Activated CD4-positive, alpha-beta T cell treated with anti-CD3 and anti-CD28 coated beads, Interleukin-2, amount 50 U/mL, for 16 hours (primary cell): ENCODE measurements at regions not wholly inside any gene's neighbourhood (a gene's known extent, or its start where the extent isn't known, plus 50 kb on each side); places are given as distances from the start of the nearest gene placed in this dataset.

Experiments used
- DNase-seq: peaks from one replicate; pipeline ENCODE4 v3.0.0-alpha.2; 2020

- no peak for DNase-seq
Observed at GRCh38 chr3:162021206-162021605, 524.6 kb downstream of the OTOL1 start.

DNA sequence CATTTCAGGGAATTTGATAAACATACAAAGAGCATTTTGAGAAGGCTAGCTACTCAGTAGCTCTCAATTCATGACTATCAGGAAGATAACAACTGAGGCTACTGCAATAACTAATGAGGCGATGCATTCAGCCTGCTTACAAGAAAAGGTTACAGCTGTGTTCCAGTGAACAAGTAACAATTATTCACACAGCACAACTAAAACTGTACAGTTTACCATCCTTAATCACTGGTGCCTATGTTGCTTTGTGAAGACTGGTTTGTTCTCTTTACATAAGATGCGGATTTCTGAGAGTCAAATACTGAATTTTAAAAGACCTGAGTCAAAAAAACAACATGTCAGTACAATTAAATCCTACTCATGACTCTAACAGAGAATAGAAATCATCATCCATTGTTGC is 526.3 kb downstream of the OTOL1 start:
- no peak for DNase-seq

DNA sequence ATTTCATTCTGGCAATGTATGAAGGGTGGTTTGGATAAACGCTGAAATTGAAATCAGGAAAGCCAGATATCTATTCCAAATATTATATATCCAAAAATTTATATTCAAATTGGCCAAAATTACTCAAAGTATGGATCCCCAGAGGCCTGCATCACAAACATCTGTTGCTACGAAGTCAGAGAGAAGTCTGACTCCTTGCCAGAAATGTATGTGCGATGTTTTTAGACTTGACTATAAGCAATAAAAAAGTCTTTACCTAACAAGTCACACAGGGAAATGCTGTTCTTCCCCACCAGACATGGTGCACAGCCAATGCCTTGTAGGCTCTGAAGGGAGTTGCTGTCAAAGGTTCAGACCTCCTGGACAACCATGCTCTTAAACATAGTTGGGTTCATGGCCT is 533.1 kb downstream of the OTOL1 start:
- DNase-seq: no peak

- DNase-seq: no peak
Observed at GRCh38 chr3:162034368-162034767, 537.8 kb downstream of the OTOL1 start.

DNA sequence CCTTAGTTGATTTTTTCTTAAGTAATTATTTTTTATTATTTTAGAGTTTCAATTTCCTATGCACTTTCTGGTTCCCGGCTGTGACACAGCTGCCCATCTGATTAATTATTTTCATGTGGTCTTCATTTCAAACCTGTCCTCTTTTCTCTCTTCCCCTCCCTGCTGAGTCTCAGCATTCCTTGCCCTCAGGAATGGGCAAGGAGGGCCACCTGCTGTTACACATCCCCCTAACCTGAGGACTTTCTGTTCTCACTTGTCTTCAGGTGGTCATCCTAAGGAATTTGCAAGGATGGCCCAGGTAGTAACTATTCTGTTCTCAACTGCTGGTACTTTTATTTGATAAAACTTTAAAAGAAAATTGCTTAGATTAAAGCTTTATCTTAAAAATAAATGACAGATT is 545.0 kb downstream of the OTOL1 start:
- no peak for DNase-seq

- no peak for DNase-seq
Observed at GRCh38 chr3:162052636-162053035, 556.0 kb downstream of the OTOL1 start.

DNA sequence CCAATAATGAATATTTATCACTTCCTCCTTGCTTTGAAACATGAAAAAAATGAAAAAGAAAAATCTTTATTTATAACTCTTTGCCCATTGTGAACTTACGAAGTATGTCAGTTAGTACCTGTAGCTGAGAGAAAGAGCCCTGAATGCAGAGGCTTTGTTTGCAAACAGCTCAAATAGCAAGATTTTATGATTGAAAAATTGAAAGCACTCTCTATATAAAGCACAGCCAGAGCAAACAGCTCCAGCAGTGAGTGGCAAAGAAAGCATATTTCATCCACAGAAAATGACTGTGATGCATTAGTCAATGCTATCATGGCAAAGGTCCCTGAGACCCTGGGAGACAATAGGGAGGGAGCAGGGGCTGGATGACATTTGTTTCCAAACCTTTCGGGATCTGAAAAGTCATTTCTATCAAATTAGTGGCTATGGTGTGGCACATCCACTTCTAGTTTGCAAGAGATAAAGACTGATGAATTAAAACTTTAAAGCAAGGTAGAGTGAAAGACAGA is 576.1 kb downstream of the OTOL1 start:
- DNase-seq: no peak

DNA sequence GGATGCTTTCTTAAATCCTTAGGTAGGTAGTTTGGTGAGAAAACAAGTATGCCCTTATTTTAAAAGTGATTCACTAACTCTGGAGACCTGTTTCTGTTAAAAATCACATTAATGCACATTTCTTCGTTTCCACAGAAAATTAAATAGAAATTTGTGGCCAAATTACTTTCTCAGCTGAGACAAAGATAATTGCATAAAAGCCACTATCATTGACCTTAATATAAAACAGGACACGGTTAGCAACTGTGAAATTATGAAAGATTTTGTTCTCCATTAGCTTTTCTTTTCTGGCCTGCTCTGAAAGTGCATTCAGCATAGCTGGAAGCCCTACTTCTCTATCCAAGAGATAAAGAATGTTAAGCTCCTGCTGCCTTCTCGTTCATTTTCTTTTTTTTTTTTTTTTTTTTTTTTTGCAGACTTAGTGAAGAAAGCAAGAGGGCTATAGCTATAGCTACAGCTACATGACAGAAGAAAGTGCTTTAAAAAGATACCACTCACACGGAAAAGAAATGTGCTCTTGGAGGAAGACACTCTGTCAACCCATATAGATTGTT is 576.9 kb downstream of the OTOL1 start:
- DNase-seq: no peak

DNA sequence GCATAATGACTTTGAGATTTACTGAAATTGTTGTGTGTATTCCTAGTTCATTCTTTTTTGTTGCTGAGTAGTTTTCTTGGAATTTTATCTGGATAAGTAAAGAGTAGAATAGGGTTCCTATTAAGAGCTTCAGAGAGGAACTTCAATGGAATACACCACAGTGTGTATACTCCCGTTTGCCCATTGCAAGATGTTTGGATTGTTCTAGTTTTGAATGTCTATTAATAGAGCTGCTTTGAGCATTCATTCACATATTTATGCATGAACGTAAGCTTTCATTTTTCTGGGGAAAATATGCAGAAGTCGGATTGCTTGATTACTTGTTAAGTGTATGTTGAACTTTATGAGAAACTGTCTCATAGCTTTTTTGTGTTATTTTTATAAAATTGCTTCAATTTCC is 580.5 kb downstream of the OTOL1 start:
- no peak for DNase-seq

DNA sequence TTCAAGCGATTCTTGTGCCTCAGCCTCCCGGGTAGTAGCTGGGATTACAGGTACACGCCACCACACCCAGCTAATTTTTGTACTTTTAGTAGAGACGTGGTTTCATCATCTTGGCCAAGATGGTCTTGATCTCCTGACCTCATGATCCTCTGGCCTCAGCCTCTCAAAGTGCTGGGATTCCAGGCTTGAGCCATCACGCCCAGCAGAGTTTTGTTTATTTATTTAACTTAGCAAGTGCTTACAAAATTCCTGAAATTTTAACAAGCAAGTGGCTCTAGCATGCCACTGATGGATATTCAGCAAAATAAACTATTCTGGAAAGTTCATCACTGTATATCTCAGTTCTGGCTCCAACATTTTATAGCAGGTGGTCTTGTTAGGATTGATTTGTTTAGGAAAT is 585.9 kb downstream of the OTOL1 start:
- DNase-seq: no peak

- DNase-seq: no peak
Observed at GRCh38 chr3:162087361-162087760, 590.8 kb downstream of the OTOL1 start.

GRCh38 chr3:162092751-162093150 is 596.1 kb downstream of the OTOL1 start:
- no peak for DNase-seq

- DNase-seq: no peak
Observed at GRCh38 chr3:162094301-162094700, 597.7 kb downstream of the OTOL1 start.

GRCh38 chr3:162096874-162097273 is 600.3 kb downstream of the OTOL1 start:
- no peak for DNase-seq

DNA sequence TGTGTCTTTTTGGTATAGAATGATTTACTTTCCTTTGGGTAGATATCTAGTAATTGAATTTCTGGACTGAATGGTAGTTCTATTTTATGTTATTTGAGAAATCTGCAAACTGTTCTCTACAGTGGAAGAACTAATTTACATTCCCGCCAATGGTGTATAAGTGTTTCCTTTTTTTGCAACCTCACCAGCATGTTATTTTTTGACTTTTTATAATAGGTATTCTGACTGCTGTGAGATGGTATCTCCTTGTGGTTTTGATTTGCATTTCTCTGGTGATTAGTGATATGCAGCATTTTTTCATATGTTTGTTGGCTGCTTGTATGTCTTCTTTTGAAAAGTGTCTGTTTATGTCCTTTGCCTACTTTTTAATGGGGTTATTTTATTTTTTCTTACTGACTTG is 607.2 kb downstream of the OTOL1 start:
- no peak for DNase-seq

GRCh38 chr3:162111861-162112260 is 615.3 kb downstream of the OTOL1 start:
- DNase-seq: no peak

GRCh38 chr3:162112719-162113118 is 616.1 kb downstream of the OTOL1 start:
- DNase-seq: no peak

DNA sequence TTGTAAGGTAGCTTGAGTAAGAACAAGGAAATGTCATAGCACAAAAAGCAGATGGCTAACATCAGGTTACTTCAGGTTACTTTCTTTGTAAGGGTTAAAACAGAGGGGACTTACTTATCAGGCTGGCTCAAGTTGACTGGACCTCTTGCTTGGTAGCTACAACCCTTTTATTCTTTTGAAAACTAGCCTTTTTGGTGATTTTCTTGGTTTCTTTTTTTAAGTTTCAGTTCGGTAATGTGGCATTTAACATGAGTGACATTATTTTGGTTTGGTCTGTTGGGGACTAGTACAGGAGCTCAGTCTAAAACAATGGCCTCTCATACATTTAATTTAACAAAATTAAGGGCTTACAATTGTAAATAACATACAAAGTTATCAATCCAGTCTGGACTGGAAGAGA is 621.4 kb downstream of the OTOL1 start:
- no peak for DNase-seq

GRCh38 chr3:162119651-162120050 is 623.0 kb downstream of the OTOL1 start:
- DNase-seq: no peak

- no peak for DNase-seq
Observed at GRCh38 chr3:162122405-162122804, 625.8 kb downstream of the OTOL1 start.

DNA sequence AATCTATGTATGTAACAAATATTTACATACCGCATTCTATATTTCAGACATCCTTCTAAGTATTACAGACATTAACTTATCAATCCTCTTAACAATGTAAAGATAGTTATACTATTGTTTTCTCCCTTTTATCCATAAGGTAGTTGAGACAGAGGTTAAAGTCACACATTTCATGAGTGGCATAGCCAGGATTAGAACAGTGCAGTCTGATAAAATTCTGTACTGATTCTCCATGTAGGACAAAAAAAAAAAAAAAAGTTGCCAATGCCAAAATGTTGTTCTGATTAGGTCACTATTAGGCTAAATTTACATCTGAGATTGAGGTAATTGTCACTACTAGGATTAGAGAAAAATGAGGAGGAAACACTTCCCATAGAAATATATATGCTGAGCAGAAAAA is 629.2 kb downstream of the OTOL1 start:
- DNase-seq: no peak

DNA sequence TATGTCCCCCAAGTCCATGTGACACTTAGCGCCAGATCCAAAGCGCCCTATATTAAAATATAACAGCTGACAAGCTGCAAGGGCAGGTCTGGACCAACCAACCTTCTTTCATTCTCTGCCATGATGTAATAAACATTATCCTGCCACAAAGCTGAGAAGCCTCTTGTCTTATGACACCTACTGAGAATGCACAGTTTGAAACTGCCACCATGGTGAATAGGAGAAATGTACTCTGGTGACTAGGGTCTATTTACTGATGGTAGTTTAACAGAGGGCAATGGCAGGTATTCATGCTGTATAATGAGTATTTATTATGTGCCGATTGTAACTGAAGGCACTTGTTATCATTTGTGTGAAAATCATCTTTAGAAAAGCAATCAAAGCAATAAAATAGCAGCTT is 634.0 kb downstream of the OTOL1 start:
- no peak for DNase-seq

DNA sequence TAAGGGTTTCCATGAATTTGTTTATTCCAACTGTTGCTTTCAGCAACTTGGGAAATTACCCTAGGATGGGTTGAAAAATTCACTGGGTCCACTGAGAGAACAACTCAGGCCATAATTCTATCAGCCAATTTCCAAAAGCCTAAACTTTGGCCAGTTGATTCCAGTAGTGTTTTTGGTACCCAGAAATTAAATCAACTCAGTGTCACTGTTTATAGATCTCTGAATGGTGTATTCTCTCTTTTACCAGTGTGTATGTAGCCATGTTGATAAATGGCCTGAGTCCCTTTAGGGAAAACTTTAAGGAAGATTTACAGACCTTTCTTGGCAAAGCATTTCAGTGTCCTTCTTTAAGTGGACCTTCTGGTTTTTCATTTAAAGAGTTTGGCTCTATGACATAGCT is 636.4 kb downstream of the OTOL1 start:
- DNase-seq: no peak

GRCh38 chr3:162134571-162134970 is 638.0 kb downstream of the OTOL1 start:
- DNase-seq: peak; percentile 39

- DNase-seq: no peak
Observed at GRCh38 chr3:162136136-162136535, 639.5 kb downstream of the OTOL1 start.

- no peak for DNase-seq
Observed at GRCh38 chr3:162138509-162138908, 641.9 kb downstream of the OTOL1 start.
